KMS-11 (cell line): ENCODE measurements at regions not wholly inside any gene's neighbourhood (a gene's known extent, or its start where the extent isn't known, plus 50 kb on each side); places are given as distances from the start of the nearest gene placed in this dataset.
"Not testable (repeated sequence)": the region's sequence is repeated elsewhere in the genome, so short reads cannot be mapped to it uniquely, and the experiment has no call there.

Experiments
- H2AFZ ChIP-seq: fragments of 200-600 bp; sonication (generic); 2 replicates; pipeline ENCODE4 v1.6.1; 2016; ENCODE audit warnings: antibody characterized with exemption, mixed run types, low read depth
- H3K27ac ChIP-seq: fragments of 200-600 bp; sonication (generic); 2 replicates; pipeline ENCODE4 v1.6.1; 2016; ENCODE audit warnings: mild to moderate bottlenecking, mixed run types
- H3K27me3 ChIP-seq: fragments of 200-600 bp; sonication (generic); 2 replicates; pipeline ENCODE4 v1.6.1; 2017; ENCODE audit warnings: mild to moderate bottlenecking, low read depth, mixed run types, moderate library complexity; ENCODE audit not compliant: insufficient read depth
- H3K36me3 ChIP-seq: fragments of 200-600 bp; sonication (generic); 2 replicates; pipeline ENCODE4 v1.6.1; 2017; ENCODE audit warnings: mild to moderate bottlenecking, mixed run types; ENCODE audit not compliant: insufficient read depth
- H3K4me1 ChIP-seq: fragments of 200-600 bp; sonication (generic); 2 replicates; pipeline ENCODE4 v1.6.1; 2016; ENCODE audit warnings: mild to moderate bottlenecking, low read depth, mixed run types; ENCODE audit not compliant: poor library complexity, severe bottlenecking
- H3K4me2 ChIP-seq: fragments of 200-600 bp; sonication (generic); 2 replicates; pipeline ENCODE4 v1.7.0; 2016; ENCODE audit warnings: mild to moderate bottlenecking, mixed run types
- H3K4me3 ChIP-seq: fragments of 200-600 bp; sonication (generic); IDR thresholded peaks from 2 replicates; pipeline ENCODE4 v1.6.1; 2017; ENCODE audit warnings: low read depth, low read length, mixed read lengths; ENCODE audit not compliant: insufficient read depth
- H3K79me2 ChIP-seq: fragments of 200-600 bp; sonication (generic); 2 replicates; pipeline ENCODE4 v1.6.1; 2016; ENCODE audit warnings: low read depth, mixed run types; ENCODE audit not compliant: insufficient read depth
- H3K9ac ChIP-seq: fragments of 200-600 bp; sonication (generic); 2 replicates; pipeline ENCODE4 v1.6.1; 2016; ENCODE audit warnings: mild to moderate bottlenecking, mixed run types
- H4K20me1 ChIP-seq: fragments of 200-600 bp; sonication (generic); 2 replicates; pipeline ENCODE4 v1.6.1; 2016; ENCODE audit warnings: mild to moderate bottlenecking, mixed run types; ENCODE audit not compliant: insufficient read depth
- TF ChIP-seq, protein P1 (sequence below): fragments of 200-600 bp; sonication (generic); conservative IDR thresholded peaks from 2 replicates; pipeline ENCODE4 v1.6.1; 2017; ENCODE audit warnings: low read depth, mild to moderate bottlenecking, antibody characterized with exemption, low read length, moderate library complexity, mixed read lengths

DNA sequence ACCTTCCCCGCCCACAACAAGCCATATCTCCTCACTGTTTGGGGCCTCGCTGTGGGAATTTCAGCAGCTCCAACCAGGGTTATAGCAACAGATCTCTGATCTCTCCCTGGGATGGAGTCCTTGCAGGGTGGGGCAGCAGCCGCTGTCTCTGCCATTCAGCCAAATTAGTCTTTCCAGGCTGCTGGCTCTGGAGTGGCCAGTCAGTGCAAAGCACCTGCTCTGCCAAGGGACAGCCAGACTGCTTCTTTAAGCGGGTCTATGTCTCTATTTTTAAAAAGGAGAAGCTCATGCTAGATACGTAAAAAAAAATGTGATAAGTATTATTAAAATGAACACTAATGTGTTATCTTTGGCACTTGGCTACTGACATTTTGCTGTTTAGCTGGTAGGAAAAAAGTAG lies 380.2 kb downstream of the CDH10 start:
- Histone ChIP-seq H3K27me3 (no peaks in the 10 kb centered on the region), H3K27ac (no peak overlapping the region), H3K36me3 (no peaks in the 10 kb centered on the region), H3K4me1 (peaks cover 2% of the 10 kb centered on the region), H3K4me2 (no peak overlapping the region), H4K20me1 (no peaks in the 10 kb centered on the region), H3K79me2 (no peaks in the 10 kb centered on the region), H3K4me3 (no peak overlapping the region), H3K9ac (no peak overlapping the region), H2AFZ (no peak overlapping the region)
- TF ChIP-seq, protein P1, sequence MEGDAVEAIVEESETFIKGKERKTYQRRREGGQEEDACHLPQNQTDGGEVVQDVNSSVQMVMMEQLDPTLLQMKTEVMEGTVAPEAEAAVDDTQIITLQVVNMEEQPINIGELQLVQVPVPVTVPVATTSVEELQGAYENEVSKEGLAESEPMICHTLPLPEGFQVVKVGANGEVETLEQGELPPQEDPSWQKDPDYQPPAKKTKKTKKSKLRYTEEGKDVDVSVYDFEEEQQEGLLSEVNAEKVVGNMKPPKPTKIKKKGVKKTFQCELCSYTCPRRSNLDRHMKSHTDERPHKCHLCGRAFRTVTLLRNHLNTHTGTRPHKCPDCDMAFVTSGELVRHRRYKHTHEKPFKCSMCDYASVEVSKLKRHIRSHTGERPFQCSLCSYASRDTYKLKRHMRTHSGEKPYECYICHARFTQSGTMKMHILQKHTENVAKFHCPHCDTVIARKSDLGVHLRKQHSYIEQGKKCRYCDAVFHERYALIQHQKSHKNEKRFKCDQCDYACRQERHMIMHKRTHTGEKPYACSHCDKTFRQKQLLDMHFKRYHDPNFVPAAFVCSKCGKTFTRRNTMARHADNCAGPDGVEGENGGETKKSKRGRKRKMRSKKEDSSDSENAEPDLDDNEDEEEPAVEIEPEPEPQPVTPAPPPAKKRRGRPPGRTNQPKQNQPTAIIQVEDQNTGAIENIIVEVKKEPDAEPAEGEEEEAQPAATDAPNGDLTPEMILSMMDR, result no peak

DNA sequence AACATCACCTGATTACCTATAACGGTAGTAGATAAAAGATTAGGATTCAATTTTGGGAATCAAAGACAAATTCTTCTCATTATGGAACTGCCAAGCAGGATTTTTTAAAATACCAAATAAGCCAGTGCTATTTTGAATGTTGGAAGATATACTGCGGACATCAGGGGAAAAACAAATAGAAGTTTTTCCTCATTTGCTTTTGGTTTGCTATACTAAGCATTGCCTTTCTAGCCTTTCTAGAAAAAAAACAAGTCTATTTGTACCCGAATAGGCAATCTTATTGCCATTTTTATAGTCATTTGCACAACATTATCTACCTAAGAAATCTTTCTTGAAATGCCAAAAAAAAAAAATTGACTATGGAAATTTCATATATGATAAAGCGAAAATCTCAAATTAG lies 379.5 kb downstream of the CDH10 start:
- Histone ChIP-seq H3K4me3 (no peak overlapping the region), H3K4me1 (no peaks in the 10 kb centered on the region), H3K27ac (no peak overlapping the region), H3K27me3 (no peaks in the 10 kb centered on the region), H2AFZ (no peak overlapping the region), H3K79me2 (no peaks in the 10 kb centered on the region), H3K36me3 (no peaks in the 10 kb centered on the region), H3K4me2 (no peak overlapping the region), H3K9ac (no peak overlapping the region), H4K20me1 (no peaks in the 10 kb centered on the region)
- TF ChIP-seq, protein P1, result no peak

DNA sequence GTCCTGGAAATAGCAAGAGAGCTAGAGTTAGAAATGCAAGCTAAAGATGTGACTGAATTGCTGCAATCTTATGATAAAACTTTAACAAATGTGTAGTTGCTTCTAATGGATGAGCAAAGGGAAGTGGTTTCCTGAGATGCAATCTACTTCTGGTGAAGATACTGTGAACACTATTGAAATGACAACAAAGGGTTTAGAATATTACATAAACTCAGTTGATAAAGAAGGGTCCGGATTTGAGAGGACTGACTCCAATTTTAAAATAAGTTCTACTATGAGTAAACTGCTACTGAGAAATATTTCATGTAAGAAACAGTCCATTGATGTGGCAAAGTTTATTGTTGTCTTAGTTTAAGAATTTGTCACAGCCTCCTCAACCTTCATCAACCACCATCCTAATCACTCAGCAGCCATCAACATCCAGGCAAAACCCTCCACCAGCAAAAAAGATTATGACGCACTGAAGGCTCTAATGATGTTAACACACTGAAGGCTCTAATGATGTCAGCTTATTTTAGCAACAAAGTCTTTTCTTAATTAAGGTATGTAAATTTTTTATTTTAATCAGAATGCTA lies 376.2 kb downstream of the CDH10 start:
- Histone ChIP-seq H3K4me2 (no peak overlapping the region), H3K9ac (no peak overlapping the region), H3K27ac (no peak overlapping the region), H3K36me3 (no peaks in the 10 kb centered on the region), H3K79me2 (no peaks in the 10 kb centered on the region), H2AFZ (no peak overlapping the region), H3K27me3 (no peaks in the 10 kb centered on the region), H3K4me3 (no peak overlapping the region), H3K4me1 (no peaks in the 10 kb centered on the region), H4K20me1 (no peaks in the 10 kb centered on the region)
- TF ChIP-seq, protein P1, result no peak

DNA sequence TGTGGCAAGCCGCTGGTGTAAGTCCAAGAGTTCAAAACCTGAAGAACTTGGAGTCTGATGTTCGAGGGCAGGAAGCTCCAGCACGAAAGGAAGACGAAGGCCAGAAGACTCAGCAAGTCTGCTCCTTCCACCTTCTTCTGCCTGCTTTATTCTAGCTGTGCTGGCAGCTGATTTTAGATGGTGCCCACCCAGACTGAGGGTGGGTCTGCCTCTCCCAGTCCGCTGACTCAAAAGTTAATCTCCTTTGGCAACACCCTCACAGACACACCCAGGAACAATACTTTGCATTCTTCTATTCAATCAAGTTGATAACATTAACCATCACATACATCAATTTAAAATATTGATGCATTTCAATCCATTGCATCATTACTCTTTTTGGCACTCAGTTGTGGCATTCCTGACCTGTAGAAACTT lies 373.1 kb downstream of the CDH10 start:
- not testable (repeated sequence) for H3K4me3 ChIP-seq, H3K9ac ChIP-seq, H3K27ac ChIP-seq, H3K27me3 ChIP-seq, H3K36me3 ChIP-seq, H2AFZ ChIP-seq, H3K79me2 ChIP-seq, H4K20me1 ChIP-seq, H3K4me2 ChIP-seq, H3K4me1 ChIP-seq

DNA sequence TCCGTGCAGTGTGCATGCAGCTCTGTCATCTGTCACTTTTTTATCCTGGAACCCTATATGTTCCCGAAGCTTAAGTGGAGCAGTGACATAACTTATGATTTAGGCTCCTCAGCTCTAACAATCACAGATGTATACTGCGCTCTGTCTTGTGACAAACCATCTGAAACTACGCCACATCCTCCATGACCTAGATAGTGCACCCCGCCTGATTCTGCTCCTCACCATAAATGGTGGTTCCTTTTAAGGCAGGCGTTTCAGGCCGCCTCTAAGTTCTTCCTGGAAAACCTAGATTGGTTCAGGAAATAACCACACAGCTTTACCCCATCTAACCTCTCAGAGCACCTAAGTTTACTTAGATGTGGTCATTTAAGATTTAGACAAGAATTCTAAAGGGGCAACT lies 372.0 kb downstream of the CDH10 start:
- Histone ChIP-seq H3K79me2 (no peaks in the 10 kb centered on the region), H3K4me3 (no peak overlapping the region), H3K36me3 (no peaks in the 10 kb centered on the region), H3K4me1 (no peaks in the 10 kb centered on the region), H3K27ac (no peak overlapping the region), H3K9ac (no peak overlapping the region), H3K4me2 (no peak overlapping the region), H4K20me1 (no peaks in the 10 kb centered on the region), H2AFZ (no peak overlapping the region), H3K27me3 (no peaks in the 10 kb centered on the region)
- TF ChIP-seq, protein P1, result no peak
